NCI-H2227 treated with DMSO at 0.1 percent for 48 hours (cell line): ENCODE measurements at regions not wholly inside any gene's neighbourhood (a gene's known extent, or its start where the extent isn't known, plus 50 kb on each side); places are given as distances from the start of the nearest gene placed in this dataset.
A peak's percentile ranks its signal among the peaks of the same experiment; 100 is the strongest.

ENCODE experiments used
- DNase-seq: peaks from one replicate; lab custom pipeline; 2025; lab: John Stamatoyannopoulos, UW

- DNase-seq: no peak
These were observed 92.7 kb upstream of the AKR1E2 start for GRCh38 chr10:4733150-4733842.

- DNase-seq: no peak
These were observed 95.0 kb upstream of the AKR1E2 start for GRCh38 chr10:4730998-4731397.

GRCh38 chr10:4725917-4726606 lies 99.9 kb upstream of the AKR1E2 start:
- DNase-seq: peak; percentile 73

DNA sequence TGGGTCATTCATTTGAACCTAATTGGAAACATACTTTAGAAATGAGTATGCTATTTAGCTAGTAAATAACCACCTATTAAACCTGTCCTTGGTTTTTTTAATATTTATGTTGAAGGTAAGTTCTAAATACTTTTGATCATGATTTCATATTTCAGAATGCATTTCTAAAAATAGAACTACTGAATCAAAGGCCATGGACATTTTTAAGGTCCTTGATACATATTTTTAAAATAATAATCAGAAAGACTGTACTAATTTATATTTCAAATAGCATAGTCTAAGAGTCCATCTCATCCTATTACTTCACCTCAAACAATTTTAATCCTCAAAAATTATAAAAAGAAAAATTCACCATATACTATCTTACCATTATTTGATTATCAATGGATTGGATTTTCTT lies 102.1 kb upstream of the AKR1E2 start:
- no peak for DNase-seq

DNA sequence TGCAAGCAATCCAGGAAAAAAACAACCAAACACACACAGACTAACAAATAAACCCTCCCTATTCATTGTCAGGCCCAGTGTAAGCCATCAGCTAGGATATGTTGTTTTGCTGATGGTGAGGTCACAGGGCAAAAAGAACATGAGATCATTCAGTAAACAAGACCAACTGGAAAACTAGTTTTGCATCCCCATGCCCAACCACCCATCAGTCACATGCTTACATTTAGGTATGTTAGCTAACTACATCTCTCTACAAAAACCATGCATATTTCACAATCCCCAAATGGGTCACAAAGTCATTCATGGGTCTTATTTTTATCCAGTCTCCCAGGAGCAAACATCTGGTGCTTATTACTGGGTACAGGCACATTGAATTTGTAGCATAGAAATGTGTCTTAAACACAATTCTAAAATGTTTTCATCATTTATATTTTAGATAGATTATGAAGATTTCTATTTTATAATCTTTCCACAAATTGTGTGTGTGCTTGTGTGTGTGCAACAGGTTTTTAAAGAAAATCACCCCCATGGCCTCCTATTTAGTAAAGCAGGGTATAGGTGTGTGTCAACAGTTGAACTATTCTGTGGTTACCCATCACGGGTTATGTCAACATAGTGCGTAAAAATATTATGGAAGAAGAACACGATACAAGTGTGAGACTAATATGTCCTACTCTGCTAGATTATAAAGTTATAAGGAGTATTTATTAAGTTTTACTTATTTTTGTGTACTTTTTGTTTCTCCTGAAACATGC lies 103.8 kb upstream of the AKR1E2 start:
- DNase-seq: no peak

GRCh38 chr10:4720463-4720862 lies 105.5 kb upstream of the AKR1E2 start:
- DNase-seq: no peak

DNA sequence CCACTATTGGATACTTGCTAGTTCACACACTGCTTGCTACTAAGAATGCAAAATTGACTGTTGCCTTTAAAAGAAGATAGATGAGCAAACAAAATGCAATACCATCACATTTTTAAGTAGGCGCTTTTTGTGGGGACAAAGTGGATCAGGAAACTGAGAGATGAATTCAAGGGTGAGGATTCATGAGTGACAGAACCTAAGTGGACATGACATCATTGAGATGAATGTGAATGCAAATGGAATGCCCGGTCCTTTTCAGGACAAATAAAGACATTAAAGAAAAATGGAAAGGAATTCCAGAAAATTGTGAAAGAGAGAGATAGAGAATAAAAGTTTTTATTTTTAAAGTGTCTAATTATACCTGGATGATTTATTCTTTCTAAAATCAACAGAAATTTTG lies 106.3 kb upstream of the AKR1E2 start:
- no peak for DNase-seq

DNA sequence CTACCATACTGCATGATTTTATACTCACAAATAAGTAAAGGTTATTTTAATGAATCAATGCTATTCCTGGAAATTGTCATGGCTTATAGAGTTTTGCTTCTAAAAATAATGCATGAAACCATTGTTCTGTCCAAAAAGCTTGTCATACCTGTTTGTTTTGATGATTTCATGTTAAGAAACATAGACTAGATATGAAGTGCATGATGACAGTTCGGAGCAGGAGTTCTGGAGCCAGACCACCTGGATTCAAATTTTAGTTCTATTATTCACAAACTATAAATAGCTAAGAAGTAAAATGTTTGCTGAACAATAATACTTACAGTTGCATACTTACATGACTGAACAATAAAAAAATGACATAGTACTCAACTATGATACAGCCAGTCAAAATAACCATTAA lies 107.0 kb upstream of the AKR1E2 start:
- no peak for DNase-seq

GRCh38 chr10:4718544-4718943 lies 107.5 kb upstream of the AKR1E2 start:
- DNase-seq: no peak

DNA sequence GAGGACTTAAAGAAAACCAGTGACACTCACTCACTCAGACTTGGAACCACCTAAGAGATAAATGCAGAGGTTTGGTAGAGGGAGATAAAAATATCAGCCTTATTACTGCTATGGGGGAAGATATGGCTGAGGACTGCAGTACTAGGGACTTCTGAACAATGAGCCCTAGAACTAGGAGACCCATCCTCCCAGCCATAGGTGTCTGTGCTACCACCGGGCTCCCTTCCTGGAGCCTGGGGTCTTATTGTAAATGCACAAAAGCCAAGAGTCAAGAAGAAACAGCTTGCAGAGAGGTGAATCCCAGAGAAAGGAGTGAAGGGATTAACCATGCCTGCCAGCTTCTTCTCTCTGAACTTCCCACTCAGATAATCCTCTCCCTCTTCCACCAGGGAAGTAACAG lies 108.3 kb upstream of the AKR1E2 start:
- no peak for DNase-seq

GRCh38 chr10:4710858-4711257 lies 115.1 kb upstream of the AKR1E2 start:
- DNase-seq: no peak

DNA sequence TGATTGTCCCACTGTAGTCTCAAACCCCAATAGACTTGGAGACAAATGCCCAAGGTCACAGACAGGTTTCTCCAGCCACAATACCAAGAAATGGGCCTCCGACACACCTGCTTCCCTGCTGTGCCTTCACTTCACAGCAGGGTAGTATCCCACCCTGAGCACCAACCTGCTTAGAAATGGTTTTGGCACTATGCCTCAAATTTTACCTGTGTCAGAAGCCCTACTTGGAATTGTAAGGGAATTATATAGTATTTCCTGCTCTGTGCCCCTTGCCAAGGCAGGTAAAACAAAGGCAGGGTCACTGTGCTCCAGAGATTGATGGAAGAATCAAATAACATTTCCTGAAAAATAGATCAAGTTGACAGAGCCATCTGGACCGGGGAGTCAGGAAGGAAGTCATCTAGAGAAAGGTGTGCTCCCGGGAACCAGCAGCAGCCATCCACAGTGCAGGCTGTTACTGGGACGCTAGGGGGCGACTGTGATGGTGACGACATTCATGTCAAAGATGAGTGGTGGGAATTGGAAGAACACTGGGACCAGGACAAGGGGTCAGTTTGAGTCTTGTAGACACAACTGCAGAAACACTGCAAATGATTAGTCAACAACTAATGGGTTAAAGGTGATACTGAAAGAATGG lies 117.8 kb upstream of the AKR1E2 start:
- DNase-seq: no peak

GRCh38 chr10:4707221-4707620 lies 118.8 kb upstream of the AKR1E2 start:
- DNase-seq: no peak

GRCh38 chr10:4704034-4704545 lies 121.9 kb upstream of the AKR1E2 start:
- no peak for DNase-seq

- no peak for DNase-seq
These were observed 125.0 kb upstream of the AKR1E2 start for GRCh38 chr10:4701016-4701415.

DNA sequence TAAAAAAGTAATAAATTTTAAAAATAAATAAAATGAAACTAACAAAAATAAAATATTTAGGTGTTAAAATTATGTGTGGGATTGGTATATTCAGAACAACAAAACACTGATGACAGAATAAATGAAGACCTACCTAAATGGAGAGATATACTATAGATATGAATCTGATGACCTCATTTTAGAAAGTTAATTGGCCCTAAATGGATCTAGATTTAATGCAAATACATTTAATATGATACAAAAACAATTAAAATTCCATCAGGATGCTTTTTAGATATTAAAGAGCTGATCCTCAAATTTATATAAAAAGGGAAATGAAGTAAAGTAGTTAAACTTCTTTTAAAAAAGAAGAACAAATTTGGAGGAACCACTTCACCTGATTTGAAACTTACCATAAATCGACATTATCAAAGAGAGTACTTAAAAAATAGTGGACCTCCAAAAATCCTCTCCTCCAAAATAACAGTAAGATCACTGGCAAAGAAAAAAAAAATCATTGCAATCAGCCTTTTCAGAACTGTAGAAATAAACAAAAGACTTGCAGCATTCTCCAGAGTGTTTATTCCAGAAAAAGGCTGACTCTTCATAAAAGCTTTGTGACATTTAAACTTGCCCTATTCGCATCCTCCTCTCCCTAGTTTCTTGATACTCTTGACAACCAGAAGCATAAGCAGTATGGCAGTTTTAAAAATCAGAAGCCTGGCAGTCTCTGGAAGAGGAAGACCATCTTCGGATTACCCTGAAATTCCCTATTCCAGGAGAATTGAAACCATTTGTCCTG lies 125.9 kb upstream of the AKR1E2 start:
- DNase-seq: no peak

DNA sequence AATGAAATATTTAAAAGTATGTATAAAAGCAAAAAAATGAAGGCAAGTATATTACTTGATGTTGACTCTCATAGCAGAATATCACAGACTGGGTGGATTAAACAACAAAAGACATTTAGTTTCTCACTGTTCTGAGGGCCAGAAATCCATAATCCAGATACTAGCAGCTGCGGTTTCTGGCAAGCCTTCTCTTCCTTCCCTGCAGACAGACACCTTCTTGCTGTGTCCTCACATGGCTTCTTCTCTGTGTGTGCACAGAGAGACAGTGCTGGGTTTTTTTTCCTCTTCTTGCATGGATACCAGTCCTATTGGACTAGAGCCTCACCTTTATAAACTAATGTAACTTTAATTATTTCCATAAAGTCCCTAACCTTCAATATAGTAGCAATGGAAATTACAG lies 127.9 kb upstream of the AKR1E2 start:
- DNase-seq: no peak

DNA sequence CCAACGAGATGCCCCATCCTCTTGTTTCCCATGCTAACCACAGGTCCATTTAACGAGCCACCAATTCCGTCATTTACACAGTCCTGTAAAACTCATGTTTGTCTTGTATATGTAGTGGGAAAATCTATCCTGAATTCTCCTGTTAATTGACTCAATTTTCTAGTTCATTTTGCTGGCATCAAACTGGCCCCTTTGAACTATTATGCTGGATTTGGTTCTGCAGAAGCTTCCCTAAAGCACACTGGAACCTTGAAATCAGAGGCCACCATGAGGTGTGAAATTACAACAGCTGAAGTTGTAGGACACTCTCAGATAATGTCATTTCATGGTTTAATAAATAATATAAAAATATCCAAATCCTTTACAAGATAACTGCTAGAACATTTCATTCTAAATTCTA lies 129.8 kb upstream of the AKR1E2 start:
- no peak for DNase-seq

- DNase-seq: no peak
These were observed 132.0 kb upstream of the AKR1E2 start for GRCh38 chr10:4693967-4694366.

DNA sequence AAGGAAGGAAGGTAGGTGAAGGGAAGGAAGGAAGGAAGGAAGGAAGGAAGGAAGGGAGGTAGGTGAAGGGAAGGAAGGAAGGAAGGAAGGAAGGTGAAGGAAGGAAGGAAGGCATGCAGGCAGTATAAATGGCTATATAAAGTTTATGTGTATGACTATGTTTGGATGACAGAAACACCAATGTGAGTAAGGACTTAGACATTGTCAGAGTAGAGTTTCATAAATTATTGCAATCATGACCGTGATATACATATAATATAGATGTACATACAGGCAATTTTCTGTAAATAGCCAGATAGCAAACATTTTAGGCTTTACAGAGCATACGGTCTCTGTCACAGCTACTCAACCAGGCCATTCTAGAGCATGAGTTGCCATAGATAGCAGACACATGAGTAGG lies 133.8 kb upstream of the AKR1E2 start:
- DNase-seq: no peak

DNA sequence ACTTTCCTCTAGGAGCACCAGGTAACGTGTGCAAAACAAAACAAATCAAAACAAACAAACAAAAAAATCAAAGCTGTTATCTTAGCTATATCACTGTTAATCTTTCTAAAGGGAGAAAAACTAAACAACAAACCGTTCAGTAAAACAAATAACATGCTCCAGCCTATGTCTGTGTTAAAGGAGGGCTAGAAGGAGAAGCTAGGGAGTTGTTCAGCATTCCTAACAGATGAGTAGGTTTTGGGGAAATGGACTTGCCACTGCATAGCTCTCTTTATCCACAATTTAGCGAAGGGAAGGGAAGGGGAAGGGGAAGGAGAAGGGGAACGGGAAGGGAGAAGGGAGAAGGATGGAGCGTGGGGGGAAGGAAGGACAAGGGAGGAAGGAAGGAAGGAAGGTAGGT lies 134.2 kb upstream of the AKR1E2 start:
- DNase-seq: no peak

GRCh38 chr10:4691301-4691700 lies 134.7 kb upstream of the AKR1E2 start:
- DNase-seq: no peak
